GM23338 (cell line): ENCODE measurements at regions not wholly inside any gene's neighbourhood (a gene's known extent, or its start where the extent isn't known, plus 50 kb on each side); places are given as distances from the start of the nearest gene placed in this dataset.

Source experiments
- ATAC-seq: fragments of 200-7000 bp; cut with Tn5 transposase; 3 replicates; pipeline ENCODE4 v1.9.1; 2020
- DNase-seq: peaks from one replicate; pipeline ENCODE4 v3.0.0-alpha.2; 2015; ENCODE audit warnings: low spot score
- H2AFZ ChIP-seq: fragments of 200-600 bp; sonication (generic); 2 replicates; pipeline ENCODE4 v1.8.0; 2016; ENCODE audit warnings: antibody characterized with exemption, mild to moderate bottlenecking, moderate library complexity
- H3F3A ChIP-seq: fragments of 200-600 bp; sonication (generic); replicated peaks from 2 replicates; pipeline ENCODE4 v1.8.0; 2017; ENCODE audit warnings: antibody characterized with exemption, mixed run types, low read depth
- H3K27ac ChIP-seq: fragments of 200-600 bp; sonication (generic); 2 replicates; pipeline ENCODE4 v1.6.1; 2016; ENCODE audit warnings: low read depth
- H3K27me3 ChIP-seq: fragments of 200-600 bp; sonication (generic); 2 replicates; pipeline ENCODE4 v1.8.0; 2016; ENCODE audit warnings: mild to moderate bottlenecking, mixed run types, moderate library complexity; ENCODE audit not compliant: insufficient read depth
- H3K36me3 ChIP-seq: fragments of 200-600 bp; sonication (generic); 2 replicates; pipeline ENCODE4 v1.8.0; 2016; ENCODE audit warnings: mild to moderate bottlenecking; ENCODE audit not compliant: insufficient read depth
- H3K4me1 ChIP-seq: fragments of 200-600 bp; sonication (generic); 2 replicates; pipeline ENCODE4 v1.8.0; 2016; ENCODE audit warnings: mild to moderate bottlenecking, moderate library complexity; ENCODE audit not compliant: insufficient read depth
- H3K4me2 ChIP-seq: fragments of 200-600 bp; sonication (generic); 2 replicates; pipeline ENCODE4 v1.7.1; 2017; ENCODE audit warnings: mixed run types
- H3K4me3 ChIP-seq: fragments of 200-600 bp; sonication (generic); 2 replicates; pipeline ENCODE4 v1.6.1; 2016; ENCODE audit warnings: mixed run types
- H3K79me2 ChIP-seq: fragments of 200-600 bp; sonication (generic); replicated peaks from 2 replicates; pipeline ENCODE4 v1.8.0; 2017; ENCODE audit warnings: mild to moderate bottlenecking; ENCODE audit not compliant: insufficient read depth
- H3K9me2 ChIP-seq: fragments of 200-600 bp; sonication (generic); 2 replicates; pipeline ENCODE4 v1.8.0; 2017; ENCODE audit not compliant: insufficient read depth
- H4K20me1 ChIP-seq: fragments of 200-600 bp; sonication (generic); replicated peaks from 2 replicates; pipeline ENCODE4 v1.8.0; 2017; ENCODE audit warnings: mild to moderate bottlenecking; ENCODE audit not compliant: insufficient read depth
- H3K27ac Mint-ChIP-seq: 2 replicates; pipeline ENCODE4 v1.8.0; 2020; ENCODE audit warnings: inconsistent platforms, mild to moderate bottlenecking, moderate library complexity, mixed read lengths
- H3K27me3 Mint-ChIP-seq: 3 replicates; pipeline ENCODE4 v1.8.0; 2022; ENCODE audit warnings: low read depth, mild to moderate bottlenecking, moderate library complexity, mixed read lengths, inconsistent platforms; ENCODE audit not compliant: insufficient read depth, poor library complexity
- H3K36me3 Mint-ChIP-seq: 3 replicates; pipeline ENCODE4 v1.8.0; 2021; ENCODE audit warnings: low read depth, mild to moderate bottlenecking, inconsistent platforms, moderate library complexity, mixed read lengths
- H3K4me1 Mint-ChIP-seq: 3 replicates; pipeline ENCODE4 v1.8.0; 2020; ENCODE audit warnings: mild to moderate bottlenecking, inconsistent platforms, mixed read lengths
- H3K4me3 Mint-ChIP-seq: 3 replicates; pipeline ENCODE4 v1.8.0; 2021; ENCODE audit warnings: moderate library complexity, mild to moderate bottlenecking, inconsistent platforms, mixed read lengths
- H3K9me3 Mint-ChIP-seq: 3 replicates; pipeline ENCODE4 v1.8.0; 2020; ENCODE audit warnings: moderate library complexity, mild to moderate bottlenecking, inconsistent platforms, mixed read lengths
- CREB1 ChIP-seq: fragments of 250-450 bp; sonication (Bioruptor Pico); IDR thresholded peaks from 2 replicates; pipeline ENCODE4 v1.5.0; 2020; ENCODE audit warnings: low read depth, mild to moderate bottlenecking, moderate library complexity
- NANOG ChIP-seq: IDR thresholded peaks from 2 replicates; pipeline ENCODE4 v1.6.1; 2016; ENCODE audit warnings: antibody characterized with exemption, borderline replicate concordance
- STAT1 ChIP-seq: IDR thresholded peaks from one replicate; pipeline ENCODE4 v1.6.1; 2016; ENCODE audit warnings: antibody characterized with exemption; ENCODE audit not compliant: unreplicated experiment
- ZNF331 ChIP-seq: fragments of 250-450 bp; sonication (Bioruptor Pico); IDR thresholded peaks from 2 replicates; pipeline ENCODE4 v1.5.0; 2020; ENCODE audit warnings: low read depth, mild to moderate bottlenecking, moderate library complexity
- TF ChIP-seq, protein P1 (sequence below): fragments of 250-450 bp; sonication (Bioruptor Pico); IDR thresholded peaks from 2 replicates; pipeline ENCODE4 v1.5.0; 2020; ENCODE audit warnings: mild to moderate bottlenecking, moderate library complexity
- TF ChIP-seq, protein P2 (sequence below), 2 experiments: fragments of 200-600 bp in 1 of 2; sonication (generic) in 1 of 2; conservative IDR thresholded peaks; 2 replicates each; pipeline versions ENCODE4 v1.5.1 to v1.6.1; 2016 to 2017; ENCODE audit warnings: antibody characterized with exemption in 2 of 2, low read depth in 2 of 2, mild to moderate bottlenecking in 2 of 2, moderate library complexity in 1 of 2

DNA sequence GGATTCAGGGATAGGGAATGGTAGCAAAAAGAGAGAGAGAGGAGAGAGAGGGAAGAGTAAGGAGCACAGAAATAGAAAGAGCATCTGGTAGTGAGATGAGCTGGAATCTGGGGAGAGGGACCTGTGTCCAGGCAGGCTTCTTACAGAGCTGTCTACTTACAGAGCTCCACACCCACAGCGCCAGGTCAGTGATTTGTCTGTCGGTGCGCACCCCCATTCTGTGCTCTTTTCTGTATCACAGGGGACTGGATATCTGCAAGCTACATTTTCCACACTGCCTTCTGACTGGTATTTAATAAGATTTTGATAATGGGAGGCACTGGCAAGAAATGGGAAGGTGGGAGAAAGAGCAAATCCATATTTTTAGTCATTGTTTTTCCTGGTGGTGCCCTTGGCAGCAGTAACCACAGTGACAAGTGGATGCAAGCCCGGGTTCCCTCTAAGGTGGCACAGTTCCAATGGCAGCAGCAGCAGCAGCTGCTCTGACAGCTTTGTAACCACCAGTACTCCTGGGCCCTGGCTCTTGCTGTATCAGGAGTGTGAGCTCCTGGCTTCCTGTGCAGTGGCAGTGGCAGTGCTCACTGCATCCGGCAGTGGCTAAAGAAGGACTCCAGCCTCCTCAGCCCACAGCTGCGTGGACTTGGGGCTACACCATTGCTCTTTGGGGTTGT lies 300.5 kb downstream of the TRIML1 start (continued):
- TF ChIP-seq, protein P1, sequence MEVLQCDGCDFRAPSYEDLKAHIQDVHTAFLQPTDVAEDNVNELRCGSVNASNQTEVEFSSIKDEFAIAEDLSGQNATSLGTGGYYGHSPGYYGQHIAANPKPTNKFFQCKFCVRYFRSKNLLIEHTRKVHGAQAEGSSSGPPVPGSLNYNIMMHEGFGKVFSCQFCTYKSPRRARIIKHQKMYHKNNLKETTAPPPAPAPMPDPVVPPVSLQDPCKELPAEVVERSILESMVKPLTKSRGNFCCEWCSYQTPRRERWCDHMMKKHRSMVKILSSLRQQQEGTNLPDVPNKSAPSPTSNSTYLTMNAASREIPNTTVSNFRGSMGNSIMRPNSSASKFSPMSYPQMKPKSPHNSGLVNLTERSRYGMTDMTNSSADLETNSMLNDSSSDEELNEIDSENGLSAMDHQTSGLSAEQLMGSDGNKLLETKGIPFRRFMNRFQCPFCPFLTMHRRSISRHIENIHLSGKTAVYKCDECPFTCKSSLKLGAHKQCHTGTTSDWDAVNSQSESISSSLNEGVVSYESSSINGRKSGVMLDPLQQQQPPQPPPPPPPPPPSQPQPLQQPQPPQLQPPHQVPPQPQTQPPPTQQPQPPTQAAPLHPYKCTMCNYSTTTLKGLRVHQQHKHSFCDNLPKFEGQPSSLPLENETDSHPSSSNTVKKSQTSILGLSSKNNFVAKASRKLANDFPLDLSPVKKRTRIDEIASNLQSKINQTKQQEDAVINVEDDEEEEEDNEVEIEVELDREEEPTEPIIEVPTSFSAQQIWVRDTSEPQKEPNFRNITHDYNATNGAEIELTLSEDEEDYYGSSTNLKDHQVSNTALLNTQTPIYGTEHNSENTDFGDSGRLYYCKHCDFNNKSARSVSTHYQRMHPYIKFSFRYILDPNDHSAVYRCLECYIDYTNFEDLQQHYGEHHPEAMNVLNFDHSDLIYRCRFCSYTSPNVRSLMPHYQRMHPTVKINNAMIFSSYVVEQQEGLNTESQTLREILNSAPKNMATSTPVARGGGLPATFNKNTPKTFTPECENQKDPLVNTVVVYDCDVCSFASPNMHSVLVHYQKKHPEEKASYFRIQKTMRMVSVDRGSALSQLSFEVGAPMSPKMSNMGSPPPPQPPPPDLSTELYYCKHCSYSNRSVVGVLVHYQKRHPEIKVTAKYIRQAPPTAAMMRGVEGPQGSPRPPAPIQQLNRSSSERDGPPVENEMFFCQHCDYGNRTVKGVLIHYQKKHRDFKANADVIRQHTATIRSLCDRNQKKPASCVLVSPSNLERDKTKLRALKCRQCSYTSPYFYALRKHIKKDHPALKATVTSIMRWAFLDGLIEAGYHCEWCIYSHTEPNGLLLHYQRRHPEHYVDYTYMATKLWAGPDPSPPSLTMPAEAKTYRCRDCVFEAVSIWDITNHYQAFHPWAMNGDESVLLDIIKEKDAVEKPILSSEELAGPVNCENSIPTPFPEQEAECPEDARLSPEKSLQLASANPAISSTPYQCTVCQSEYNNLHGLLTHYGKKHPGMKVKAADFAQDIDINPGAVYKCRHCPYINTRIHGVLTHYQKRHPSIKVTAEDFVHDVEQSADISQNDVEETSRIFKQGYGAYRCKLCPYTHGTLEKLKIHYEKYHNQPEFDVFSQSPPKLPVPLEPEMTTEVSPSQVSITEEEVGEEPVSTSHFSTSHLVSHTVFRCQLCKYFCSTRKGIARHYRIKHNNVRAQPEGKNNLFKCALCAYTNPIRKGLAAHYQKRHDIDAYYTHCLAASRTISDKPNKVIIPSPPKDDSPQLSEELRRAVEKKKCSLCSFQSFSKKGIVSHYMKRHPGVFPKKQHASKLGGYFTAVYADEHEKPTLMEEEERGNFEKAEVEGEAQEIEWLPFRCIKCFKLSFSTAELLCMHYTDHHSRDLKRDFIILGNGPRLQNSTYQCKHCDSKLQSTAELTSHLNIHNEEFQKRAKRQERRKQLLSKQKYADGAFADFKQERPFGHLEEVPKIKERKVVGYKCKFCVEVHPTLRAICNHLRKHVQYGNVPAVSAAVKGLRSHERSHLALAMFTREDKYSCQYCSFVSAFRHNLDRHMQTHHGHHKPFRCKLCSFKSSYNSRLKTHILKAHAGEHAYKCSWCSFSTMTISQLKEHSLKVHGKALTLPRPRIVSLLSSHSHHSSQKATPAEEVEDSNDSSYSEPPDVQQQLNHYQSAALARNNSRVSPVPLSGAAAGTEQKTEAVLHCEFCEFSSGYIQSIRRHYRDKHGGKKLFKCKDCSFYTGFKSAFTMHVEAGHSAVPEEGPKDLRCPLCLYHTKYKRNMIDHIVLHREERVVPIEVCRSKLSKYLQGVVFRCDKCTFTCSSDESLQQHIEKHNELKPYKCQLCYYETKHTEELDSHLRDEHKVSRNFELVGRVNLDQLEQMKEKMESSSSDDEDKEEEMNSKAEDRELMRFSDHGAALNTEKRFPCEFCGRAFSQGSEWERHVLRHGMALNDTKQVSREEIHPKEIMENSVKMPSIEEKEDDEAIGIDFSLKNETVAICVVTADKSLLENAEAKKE (CRISPR knock-in tag) = no peak
- TF ChIP-seq CREB1 (CRISPR knock-in tag) = no peak
- no peak for TF ChIP-seq STAT1
- no peak for TF ChIP-seq NANOG
- TF ChIP-seq, protein P2, sequence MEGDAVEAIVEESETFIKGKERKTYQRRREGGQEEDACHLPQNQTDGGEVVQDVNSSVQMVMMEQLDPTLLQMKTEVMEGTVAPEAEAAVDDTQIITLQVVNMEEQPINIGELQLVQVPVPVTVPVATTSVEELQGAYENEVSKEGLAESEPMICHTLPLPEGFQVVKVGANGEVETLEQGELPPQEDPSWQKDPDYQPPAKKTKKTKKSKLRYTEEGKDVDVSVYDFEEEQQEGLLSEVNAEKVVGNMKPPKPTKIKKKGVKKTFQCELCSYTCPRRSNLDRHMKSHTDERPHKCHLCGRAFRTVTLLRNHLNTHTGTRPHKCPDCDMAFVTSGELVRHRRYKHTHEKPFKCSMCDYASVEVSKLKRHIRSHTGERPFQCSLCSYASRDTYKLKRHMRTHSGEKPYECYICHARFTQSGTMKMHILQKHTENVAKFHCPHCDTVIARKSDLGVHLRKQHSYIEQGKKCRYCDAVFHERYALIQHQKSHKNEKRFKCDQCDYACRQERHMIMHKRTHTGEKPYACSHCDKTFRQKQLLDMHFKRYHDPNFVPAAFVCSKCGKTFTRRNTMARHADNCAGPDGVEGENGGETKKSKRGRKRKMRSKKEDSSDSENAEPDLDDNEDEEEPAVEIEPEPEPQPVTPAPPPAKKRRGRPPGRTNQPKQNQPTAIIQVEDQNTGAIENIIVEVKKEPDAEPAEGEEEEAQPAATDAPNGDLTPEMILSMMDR (conservative IDR thresholded peaks at IDR 0.05; ENCODE audit: low read depth in 2 of 2) = no peak

DNA sequence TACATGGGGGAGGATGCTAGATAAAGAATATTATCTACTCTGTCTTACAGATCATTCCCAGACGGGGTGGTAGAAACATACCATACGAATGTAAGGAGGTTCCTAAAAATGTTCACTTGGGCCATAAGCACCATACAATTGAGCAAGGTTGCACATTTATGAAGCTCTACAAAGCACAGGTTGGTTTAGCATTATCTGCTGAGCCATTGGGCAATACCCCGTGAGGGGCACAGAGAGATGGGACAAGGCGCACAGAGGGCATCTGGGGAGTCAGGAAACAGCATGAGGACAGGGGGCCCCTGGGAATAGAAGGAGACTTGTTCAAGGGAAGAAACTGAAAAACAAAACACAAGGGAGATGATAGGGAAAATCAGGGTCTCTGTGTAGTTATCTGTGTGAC lies 305.3 kb downstream of the TRIML1 start:
- no peak overlapping the region for H3K4me2 ChIP-seq
- H3K79me2 ChIP-seq = no peaks in the 10 kb centered on the region
- H3K4me3 Mint-ChIP-seq = no peak overlapping the region
- no peak overlapping the region for H3K4me3 ChIP-seq
- no peaks in the 10 kb centered on the region for H3K36me3 ChIP-seq
- peak overlapping the region; percentile 98 for H3K27ac Mint-ChIP-seq
- H3K27me3 ChIP-seq = no peaks in the 10 kb centered on the region
- no peaks in the 10 kb centered on the region for H3K9me3 Mint-ChIP-seq
- ATAC-seq (no peak), DNase-seq (no peak)
- H3K27me3 Mint-ChIP-seq = peaks cover 7% of the 10 kb centered on the region
- no peaks in the 10 kb centered on the region for H3K4me1 ChIP-seq
- no peak overlapping the region for H2AFZ ChIP-seq
- peaks cover 4% of the 10 kb centered on the region for H3K4me1 Mint-ChIP-seq
- H3F3A ChIP-seq = no peaks in the 10 kb centered on the region
- H3K27ac ChIP-seq = no peak overlapping the region
- H4K20me1 ChIP-seq = no peaks in the 10 kb centered on the region
- no peaks in the 10 kb centered on the region for H3K36me3 Mint-ChIP-seq
- no peaks in the 10 kb centered on the region for H3K9me2 ChIP-seq
- TF ChIP-seq STAT1 = no peak
- TF ChIP-seq CREB1 (CRISPR knock-in tag) = no peak
- TF ChIP-seq, protein P2 (conservative IDR thresholded peaks at IDR 0.05; ENCODE audit: low read depth in 2 of 2) = no peak
- no peak for TF ChIP-seq ZNF331
